NCI-H2107 treated with DMSO at 0.1 percent for 48 hours (cell line): ENCODE measurements at regions not wholly inside any gene's neighbourhood (a gene's known extent, or its start where the extent isn't known, plus 50 kb on each side); places are given as distances from the start of the nearest gene placed in this dataset.
"Not testable (repeated sequence)": the region's sequence is repeated elsewhere in the genome, so short reads cannot be mapped to it uniquely, and the experiment has no call there.

Experiments
- DNase-seq: peaks from one replicate; lab custom pipeline; 2025; ENCODE audit not compliant: unreplicated experiment; lab: John Stamatoyannopoulos, UW

GRCh38 chr3:118504906-118505305 lies 529.7 kb downstream of the IGSF11 start:
- DNase-seq, result no peak

DNA sequence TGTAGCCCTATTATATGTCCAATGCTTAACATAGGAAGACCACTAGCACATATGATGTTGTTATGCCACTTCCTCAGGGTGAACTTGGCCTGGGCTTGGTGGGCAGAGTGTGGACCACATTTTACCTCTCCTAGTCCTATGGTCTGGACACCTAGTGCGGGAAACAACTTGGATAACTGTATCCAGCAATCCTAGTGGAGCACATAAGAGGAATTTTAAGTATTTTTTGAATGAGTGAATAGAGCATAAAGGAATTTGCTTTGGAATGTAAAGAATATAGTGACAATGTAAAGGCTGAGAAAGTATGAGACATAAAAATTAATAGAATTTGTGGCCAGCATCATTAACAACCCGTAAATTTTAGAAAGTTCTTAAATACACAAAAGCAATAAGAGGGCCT lies 528.9 kb downstream of the IGSF11 start:
- no peak for DNase-seq

- no peak for DNase-seq
These were observed 523.2 kb downstream of the IGSF11 start for GRCh38 chr3:118511402-118511801.

DNA sequence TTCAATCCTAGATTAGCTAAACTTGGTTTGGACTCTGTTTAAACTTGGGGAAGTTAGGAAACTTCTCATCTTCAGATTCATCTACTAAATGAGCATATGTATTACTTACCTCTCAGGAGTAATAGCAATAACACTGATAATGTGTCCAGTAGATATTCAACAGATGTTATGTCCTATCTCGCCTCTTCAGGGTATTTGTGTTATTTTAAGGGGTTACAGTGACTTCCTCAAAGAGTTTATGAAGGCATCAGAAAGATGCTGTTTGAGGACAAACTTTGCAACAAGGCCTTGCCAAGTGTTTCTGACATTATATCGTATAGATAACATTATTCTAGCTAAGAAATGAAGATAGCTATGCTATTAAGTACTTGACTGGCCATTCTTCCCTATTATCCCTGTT lies 522.3 kb downstream of the IGSF11 start:
- no peak for DNase-seq

DNA sequence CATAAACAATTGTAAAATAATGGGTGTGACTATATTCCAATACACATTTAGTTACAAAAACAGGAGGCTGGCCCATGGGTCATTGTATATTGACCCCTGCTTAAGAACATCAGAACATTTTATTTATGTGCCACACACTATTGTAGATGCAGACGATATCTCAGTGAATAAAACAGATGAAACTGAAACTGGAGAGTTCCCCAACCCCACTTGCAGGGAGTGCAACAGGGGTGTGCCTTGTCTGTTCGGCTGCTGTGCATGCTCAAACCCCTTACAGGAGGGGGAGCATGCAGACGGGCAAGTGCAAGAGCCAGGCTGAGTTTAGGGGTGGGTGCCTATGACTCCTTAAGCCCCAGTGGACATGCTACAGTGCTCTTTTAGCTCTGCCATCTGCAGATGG lies 509.6 kb downstream of the IGSF11 start:
- DNase-seq, result no peak

- DNase-seq, result no peak
These were observed 507.7 kb downstream of the IGSF11 start for GRCh38 chr3:118526758-118527513.

DNA sequence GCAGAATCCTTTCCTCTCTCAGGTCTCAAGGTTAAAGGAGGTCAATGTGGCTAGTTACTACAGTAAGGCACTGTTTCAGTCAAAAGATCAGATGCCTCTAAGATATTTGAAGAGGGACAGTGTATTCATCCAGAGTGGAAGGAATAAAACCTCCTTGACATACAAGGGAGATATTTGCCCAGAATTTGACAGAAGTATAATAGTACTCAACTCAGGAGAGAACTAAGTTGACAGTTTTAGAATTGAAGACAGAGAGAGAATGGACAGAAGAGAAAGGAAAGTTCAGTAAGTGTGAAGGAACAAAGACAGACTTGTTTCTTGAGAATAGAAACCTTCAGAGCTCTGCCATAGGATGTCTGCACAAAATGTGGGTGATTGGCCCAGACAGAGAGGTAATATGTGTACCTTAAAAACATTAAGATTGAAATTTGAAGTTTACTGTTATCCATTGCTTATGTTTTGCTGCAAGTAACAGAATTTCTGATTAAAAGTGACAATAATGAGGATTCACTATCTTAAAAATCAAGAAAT lies 507.1 kb downstream of the IGSF11 start:
- no peak for DNase-seq

DNA sequence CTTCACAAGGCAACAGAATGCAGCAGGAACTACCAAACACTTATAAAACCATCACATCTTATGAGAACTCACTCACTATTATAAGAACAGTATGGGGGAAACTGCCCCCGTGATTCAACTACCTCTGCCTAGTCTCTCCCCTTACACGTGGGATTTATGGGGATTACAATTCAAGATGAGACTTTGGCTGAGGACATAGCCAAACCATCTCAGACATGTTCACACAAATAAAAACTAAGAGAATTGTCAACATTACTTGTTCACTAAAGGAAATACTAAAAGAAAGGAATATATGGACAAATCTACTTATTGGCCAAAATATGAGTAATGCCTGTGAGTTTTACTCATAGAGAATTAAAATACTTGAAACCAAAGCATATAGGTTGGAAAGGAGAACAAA lies 505.1 kb downstream of the IGSF11 start:
- DNase-seq, result no peak

- DNase-seq, result no peak
These were observed 504.2 kb downstream of the IGSF11 start for GRCh38 chr3:118530350-118530922.

DNA sequence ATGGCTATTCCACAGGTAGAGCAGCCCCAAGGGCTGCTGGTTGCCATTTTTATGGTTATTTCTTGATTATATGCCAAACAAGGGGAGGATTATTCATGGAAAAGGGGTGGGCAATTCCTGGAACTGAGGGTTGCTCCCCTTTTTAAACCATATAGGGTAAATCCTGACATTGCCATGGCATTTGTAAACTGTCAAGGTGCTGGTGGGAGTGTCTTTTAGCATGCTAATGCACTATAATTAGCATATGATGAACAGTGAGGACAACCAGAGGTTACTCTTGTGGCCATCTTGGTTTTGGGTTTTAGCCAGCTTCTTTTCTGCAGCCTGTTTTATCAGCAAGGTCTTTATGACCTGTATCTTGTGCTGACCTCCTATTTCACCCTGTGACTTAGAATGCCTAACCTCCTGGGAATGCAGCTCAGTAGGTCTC lies 503.7 kb downstream of the IGSF11 start:
- not testable (repeated sequence) for DNase-seq

- no peak for DNase-seq
These were observed 502.8 kb downstream of the IGSF11 start for GRCh38 chr3:118531816-118532215.

DNA sequence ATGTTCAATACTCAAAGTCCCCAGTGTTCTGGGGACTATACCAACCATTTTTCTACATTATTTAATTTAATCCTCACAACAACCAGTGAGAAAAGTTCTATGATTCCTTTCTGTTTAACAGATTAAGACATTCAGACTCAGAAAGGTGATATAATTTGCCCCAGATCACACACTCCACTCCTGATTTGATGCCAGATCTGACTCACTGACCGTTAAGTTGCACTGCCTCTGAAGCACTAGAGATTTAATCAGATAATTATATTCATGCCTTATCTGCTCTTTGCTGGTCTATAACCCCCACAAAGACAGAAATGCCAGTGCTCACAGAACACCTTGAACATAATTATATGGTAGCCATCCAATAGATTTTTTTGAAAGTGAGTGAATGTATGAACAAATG lies 501.0 kb downstream of the IGSF11 start:
- DNase-seq, result no peak

GRCh38 chr3:118534519-118534918 lies 500.1 kb downstream of the IGSF11 start:
- no peak for DNase-seq

- DNase-seq, result no peak
These were observed 497.9 kb downstream of the IGSF11 start for GRCh38 chr3:118536764-118537163.

GRCh38 chr3:118537454-118537853 lies 497.2 kb downstream of the IGSF11 start:
- no peak for DNase-seq

GRCh38 chr3:118538187-118538586 lies 496.5 kb downstream of the IGSF11 start:
- no peak for DNase-seq

DNA sequence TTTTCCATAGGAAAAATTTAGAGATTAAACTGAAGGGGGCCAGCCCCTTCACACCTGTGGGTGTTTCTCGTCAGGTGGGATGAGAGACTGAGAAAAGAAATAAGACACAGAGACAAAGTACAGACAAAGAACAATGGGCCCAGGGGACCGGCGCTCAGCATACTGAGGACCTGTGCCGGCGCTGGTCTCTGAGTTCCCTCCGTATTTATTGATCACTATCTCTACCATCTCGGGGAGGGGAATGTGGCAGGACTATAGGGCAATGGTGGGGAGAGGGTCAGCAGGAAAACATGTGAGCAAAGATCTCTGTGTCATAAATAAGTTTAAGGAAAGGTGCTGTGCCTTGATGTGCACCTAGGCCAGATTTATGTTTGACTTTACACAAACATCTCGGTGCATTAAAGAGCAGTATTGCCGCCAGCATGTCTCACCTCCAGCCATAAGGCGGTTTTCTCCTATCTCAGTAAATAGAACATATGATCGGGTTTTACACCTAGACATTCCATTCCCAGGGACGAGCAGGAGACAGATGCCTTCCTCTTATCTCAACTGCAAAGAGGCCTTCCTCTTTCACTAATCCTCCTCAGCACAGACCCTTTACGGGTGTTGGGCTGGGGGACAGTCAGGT lies 494.7 kb downstream of the IGSF11 start:
- DNase-seq, result not testable (repeated sequence)

- DNase-seq, result not testable (repeated sequence)
These were observed 494.2 kb downstream of the IGSF11 start for GRCh38 chr3:118540448-118540821.

- no peak for DNase-seq
These were observed 493.8 kb downstream of the IGSF11 start for GRCh38 chr3:118540826-118541225.

DNA sequence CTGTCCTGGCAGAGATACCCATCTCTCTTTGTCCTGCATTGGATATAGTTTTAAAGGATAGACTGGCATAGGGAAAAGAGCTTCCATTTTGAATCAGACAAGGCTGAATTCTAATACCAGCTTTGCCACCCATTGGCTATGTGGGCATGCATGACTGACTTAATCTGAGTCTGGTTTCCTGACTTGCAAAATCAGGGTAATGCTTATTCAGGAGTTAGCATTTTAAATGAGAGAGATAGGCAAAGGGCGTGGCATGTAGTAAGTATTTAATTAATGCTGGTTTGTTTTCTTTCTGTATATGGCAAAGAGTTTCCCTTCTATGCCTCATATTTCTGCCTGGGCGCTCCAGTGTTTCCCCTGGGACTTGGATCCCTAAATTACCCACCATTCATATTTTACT lies 492.9 kb downstream of the IGSF11 start:
- DNase-seq, result no peak

DNA sequence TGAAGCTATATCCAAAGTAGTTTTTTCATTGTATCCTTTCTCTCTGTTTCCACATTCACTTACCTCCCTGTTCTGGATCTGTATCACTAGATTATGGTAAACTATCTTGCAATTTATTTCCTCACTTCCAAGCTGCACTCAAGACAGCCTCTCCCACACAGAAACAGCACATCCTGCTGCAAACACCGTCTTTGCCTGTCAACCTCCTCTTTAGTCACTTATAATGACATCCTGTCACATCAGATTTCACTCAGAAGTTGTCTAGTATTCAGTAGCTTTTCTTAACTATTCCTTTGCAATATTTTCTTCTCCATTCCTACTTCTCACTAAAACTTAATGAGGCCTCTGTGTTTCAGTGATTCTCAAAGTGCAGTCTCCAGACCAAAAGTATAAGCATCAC lies 490.8 kb downstream of the IGSF11 start:
- no peak for DNase-seq

GRCh38 chr3:118544458-118544857 lies 490.2 kb downstream of the IGSF11 start:
- no peak for DNase-seq
